ENCODE measurements at regions not wholly inside any gene's neighbourhood (a gene's known extent, or its start where the extent isn't known, plus 50 kb on each side); places are given as distances from the start of the nearest gene placed in this dataset.

- TF ChIP-seq ERG (CRISPR knock-in tag; IDR thresholded peaks at IDR 0.05) (no peak), GTF2I (CRISPR knock-in tag; conservative IDR thresholded peaks at IDR 0.05) (no peak), ATF3 (CRISPR knock-in tag; conservative IDR thresholded peaks at IDR 0.05) (no peak), MYBL2 (CRISPR knock-in tag; IDR thresholded peaks at IDR 0.05) (no peak), ZBTB21 (CRISPR knock-in tag; IDR thresholded peaks at IDR 0.05; ENCODE audit: borderline replicate concordance) (no peak)
These were observed 222.9 kb upstream of the MKLN1 start (continued) for GRCh38 chr7:131104596-131105293.

- Mint-ChIP-seq H3K4me3 (peak overlapping the region; percentile 85), H3K27me3 (ENCODE audit: low read depth) (peaks cover 12% of the 10 kb centered on the region), H3K9me3 (no peaks in the 10 kb centered on the region), H3K4me1 (peaks cover 34% of the 10 kb centered on the region), H3K36me3 (no peaks in the 10 kb centered on the region; the same call in 1 of the 2 replicates), H3K27ac (peak overlapping the region; percentile 60; the same call in 1 of the 2 replicates)
- ATAC-seq (peak; percentile 12), DNase-seq (ENCODE audit: low spot score) (peak; percentile 37)
- CTCF ChIA-PET = interaction anchor here (0.6 to 1.2 kb wide), 3 partner anchors 26 to 233 kb away, joined by 3 to 4 read pairs (median 3); no protein-coding TSS in a partner anchor
- POLR2A ChIA-PET = no interaction called here
- TF ChIP-seq ZSCAN18 (CRISPR knock-in tag; IDR thresholded peaks at IDR 0.05) (no peak), IRF2 (CRISPR knock-in tag; IDR thresholded peaks at IDR 0.05; ENCODE audit: borderline replicate concordance, low read depth) (no peak), HMGXB4 (CRISPR knock-in tag; IDR thresholded peaks at IDR 0.05) (no peak), ESRRA (CRISPR knock-in tag; IDR thresholded peaks at IDR 0.05; ENCODE audit: borderline replicate concordance) (no peak)
These were observed 222.3 kb upstream of the MKLN1 start for GRCh38 chr7:131105294-131105798.

GRCh38 chr7:131105799-131106680 lies 221.6 kb upstream of the MKLN1 start:
- peak; percentile 47 for ATAC-seq
- peak; percentile 70 for DNase-seq (ENCODE audit: low spot score)
- POLR2A ChIA-PET = interaction anchor here (0.6 to 1.2 kb wide), 3 partner anchors 84 to 1132 kb away, joined by 3 to 5 read pairs (median 3); no protein-coding TSS in a partner anchor
- peaks cover 41% of the 10 kb centered on the region for H3K4me1 Mint-ChIP-seq
- H3K27ac Mint-ChIP-seq = peak overlapping the region; percentile 71
- H3K9me3 Mint-ChIP-seq = no peaks in the 10 kb centered on the region
- no peaks in the 10 kb centered on the region; the same call in 1 of the 2 replicates for H3K36me3 Mint-ChIP-seq
- H3K4me3 Mint-ChIP-seq = peak overlapping the region; percentile 95
- peaks cover 12% of the 10 kb centered on the region for H3K27me3 Mint-ChIP-seq (ENCODE audit: low read depth)
- CTCF ChIA-PET = interaction anchor here (0.7 to 1.2 kb wide), 6 partner anchors 9 to 232 kb away, joined by 3 to 7 read pairs (median 4); no protein-coding TSS in a partner anchor
- TF ChIP-seq SP1 (CRISPR knock-in tag; conservative IDR thresholded peaks at IDR 0.05) (0 out of 2 replicates have a peak, but pooled peaks have one; percentile 49), PREB (CRISPR knock-in tag; IDR thresholded peaks at IDR 0.05; ENCODE audit: borderline replicate concordance) (no peak), ETV6 (CRISPR knock-in tag; IDR thresholded peaks at IDR 0.05) (peak; percentile 21; the same call in 1 of the 2 replicates), ELF4 (CRISPR knock-in tag; IDR thresholded peaks at IDR 0.05; ENCODE audit: low read depth) (no peak), ZNF138 (CRISPR knock-in tag; conservative IDR thresholded peaks at IDR 0.05) (no peak), ZNF396 (CRISPR knock-in tag; IDR thresholded peaks at IDR 0.05; ENCODE audit: borderline replicate concordance) (no peak), NFYB (CRISPR knock-in tag; conservative IDR thresholded peaks at IDR 0.05; ENCODE audit: low read depth) (0 out of 2 replicates have a peak, but pooled peaks have one; percentile 6), NR1H2 (CRISPR knock-in tag; IDR thresholded peaks at IDR 0.05) (no peak), USF1 (CRISPR knock-in tag; IDR thresholded peaks at IDR 0.05) (peak; percentile 72), ZNF425 (CRISPR knock-in tag; conservative IDR thresholded peaks at IDR 0.05) (no peak)

All from WTC11 (cell line).